Pons (tissue), 1 donor: ENCODE measurements at regions not wholly inside any gene's neighbourhood (a gene's known extent, or its start where the extent isn't known, plus 50 kb on each side); places are given as distances from the start of the nearest gene placed in this dataset.
"Not testable (repeated sequence)": the region's sequence is repeated elsewhere in the genome, so short reads cannot be mapped to it uniquely, and the experiment has no call there.

Experiments
- DNase-seq: peaks from one replicate; pipeline ENCODE4 v3.0.0-alpha.2; 2016; ENCODE audit warnings: low spot score

DNA sequence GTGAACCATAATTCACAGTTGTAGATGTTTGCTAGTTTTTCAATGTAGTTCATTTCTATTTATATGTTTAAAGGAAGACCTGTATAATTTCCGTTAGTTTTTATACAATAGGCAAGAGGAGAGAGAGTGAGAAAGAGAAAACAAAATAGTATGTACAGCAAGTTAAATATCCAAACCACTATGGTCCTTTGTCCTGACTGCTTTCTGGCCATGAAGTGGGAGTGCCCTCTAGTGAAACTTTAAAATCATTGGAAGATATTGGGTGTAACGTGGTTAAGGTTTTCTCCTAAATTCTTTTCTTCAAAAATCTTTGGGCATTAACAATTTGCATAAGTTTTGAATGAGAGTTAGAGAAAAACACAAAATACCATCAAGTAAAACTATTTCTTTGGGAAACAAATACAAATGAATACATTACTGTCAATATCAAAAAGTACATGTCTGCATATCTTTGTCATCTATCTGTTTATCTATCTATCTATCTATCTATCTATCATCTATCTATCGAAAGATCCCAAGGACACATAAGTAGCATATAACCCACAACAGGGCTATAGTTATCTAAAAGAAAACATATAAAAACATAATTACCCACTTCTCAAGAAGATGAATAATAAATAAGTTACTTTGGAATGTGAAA is 534.6 kb upstream of the ATP11B start:
- peak; percentile 93 for DNase-seq

DNA sequence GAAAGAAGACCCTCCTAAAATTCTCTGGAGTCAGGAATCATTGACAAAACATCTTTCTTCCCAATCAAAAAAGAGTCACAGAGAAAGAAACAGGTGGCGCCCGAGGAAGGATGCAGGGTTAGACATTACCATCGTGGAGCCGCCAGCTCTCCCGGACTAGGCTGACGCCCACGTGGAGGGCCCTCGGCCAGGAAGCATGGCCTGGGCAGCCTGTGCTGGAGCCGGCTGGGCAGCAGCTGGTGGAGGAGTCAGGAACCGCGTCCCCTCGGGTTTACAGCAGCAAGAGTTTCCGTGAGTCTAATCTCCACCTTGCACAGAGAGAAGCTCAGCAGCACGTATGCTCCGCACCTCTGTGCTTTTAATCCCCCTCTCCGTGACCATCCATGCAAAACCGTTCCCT is 533.7 kb upstream of the ATP11B start:
- DNase-seq = no peak

DNA sequence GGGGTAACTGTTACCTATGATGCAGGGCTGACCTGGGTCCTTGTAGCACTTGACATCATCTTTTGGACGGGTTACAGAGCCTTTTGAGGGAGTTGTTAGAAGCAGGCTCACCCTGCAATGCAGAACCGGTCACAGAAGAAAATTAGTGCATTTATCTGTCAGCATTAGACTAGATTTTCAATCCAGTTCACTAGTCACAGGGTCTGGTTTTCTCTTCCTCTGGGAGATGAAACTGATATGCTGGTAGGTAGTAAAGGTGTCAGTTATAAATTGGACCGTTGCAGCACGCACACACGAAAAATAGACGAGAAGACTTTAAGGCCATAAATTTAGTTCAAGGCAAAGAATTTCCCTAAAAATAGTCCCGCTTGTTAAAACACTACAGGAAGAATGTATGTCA is 532.3 kb upstream of the ATP11B start:
- DNase-seq = no peak

DNA sequence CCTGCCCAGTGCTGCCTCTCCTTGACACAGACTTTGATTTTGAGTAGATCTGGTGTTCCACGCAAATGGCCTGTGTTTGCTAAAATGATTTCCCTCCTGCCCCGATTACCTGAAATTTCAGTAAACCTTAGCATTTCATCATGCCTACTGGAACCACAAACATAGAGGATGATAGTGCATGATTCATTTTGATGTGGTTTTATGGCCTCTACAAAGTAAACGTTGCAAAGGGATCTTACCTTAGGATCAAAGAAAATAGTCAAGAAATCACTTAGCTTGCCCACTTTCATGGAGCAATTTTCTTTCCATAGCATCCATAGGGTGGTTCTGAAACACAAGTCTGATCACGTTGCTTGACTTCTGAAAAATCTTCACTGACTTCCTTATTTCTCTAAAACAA is 524.6 kb upstream of the ATP11B start:
- DNase-seq = no peak

DNA sequence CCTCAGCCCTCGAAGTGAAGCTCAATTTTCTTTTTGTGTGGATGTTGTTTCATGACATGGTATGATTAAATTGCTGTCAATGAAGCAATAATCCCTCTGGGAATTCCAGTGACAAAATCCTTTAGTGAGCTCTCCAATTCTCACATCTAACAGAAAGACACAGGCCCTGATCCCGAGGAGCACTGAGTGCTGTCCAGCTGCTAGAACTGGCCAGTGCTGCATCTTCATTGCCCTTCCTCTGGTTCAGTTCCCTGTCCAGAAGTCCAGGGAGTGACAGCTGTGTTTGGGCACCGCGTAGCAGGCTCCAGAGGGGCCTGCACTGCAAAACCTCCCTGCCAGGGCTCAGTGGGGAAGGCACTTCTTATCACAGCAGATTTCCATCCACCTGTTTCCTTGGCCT is 516.8 kb upstream of the ATP11B start:
- DNase-seq = no peak

DNA sequence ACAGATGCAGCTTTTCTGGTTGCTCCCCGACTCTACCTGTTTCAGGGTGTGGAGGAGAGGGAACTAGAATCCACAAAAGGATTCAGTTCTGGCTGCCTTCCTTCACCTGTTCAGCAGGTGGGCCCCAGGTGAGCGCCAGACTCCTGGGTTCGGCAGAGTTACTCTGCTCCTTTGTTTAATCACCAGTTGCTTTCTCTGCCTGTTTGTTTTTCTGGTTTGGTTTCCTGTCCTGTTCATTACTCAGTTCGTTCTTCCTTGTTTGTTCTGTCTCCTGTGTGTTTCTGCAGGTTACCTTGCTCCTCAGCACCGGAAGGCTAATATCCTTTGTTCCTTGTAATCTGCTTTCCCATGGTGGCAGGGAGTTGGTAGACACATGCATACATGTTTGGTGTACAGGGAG is 508.5 kb upstream of the ATP11B start:
- DNase-seq = no peak

DNA sequence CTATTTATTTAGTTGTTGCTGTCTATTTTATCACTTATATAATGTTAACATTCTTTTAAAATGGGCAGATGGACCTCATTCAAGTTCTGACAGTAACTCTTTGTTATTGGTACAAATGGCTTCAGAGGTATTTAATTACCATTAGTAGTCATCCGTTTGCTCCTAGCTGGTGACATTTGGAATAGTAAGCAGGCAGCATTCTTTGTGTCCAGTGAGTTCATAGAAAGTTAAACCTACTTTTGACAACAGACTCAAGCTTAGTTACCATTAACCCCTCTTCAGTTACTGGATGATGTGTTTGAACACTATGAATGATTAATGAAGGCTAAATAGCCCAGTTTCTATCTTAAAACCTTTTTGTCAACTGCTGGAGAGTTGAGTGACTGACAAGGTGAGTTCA is 500.7 kb upstream of the ATP11B start:
- peak; percentile 29 for DNase-seq

DNA sequence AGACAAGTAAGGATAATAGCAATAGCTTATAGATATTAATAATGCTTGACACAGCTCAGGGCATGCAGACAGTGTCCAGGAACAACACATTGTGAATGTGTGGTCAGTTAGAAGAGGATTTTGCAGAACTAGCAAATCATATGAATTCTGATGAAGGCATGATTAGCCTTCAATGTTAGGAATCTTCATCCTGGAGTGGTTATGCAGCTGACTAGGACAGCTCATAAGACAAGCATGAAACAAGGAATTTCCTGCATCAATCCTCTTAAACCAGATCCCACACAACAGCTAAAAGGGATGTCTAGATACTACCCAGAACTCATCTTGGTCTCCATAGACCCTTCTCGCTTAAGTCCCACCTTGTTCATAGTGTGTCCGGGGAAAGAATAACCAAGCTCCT is 499.0 kb upstream of the ATP11B start:
- DNase-seq = no peak

DNA sequence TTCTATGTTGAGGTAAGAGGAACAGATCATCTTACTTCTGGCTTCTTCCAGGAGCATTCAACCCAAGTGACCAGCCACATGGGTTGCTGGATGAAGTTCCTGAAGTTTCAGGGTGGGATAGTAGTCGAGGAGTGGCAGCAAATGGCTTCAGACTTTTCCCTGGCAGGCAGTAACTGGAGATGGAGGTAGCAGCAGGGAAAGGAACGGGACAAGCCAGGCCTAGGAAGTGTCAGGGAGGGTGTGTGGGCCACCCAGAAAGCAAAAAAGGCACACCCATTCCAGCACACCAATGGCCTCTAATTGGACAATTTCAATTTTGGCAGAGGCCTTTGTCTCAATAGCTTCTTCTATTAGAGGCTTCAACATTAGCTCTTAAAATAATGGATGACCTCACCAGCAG is 498.6 kb upstream of the ATP11B start:
- DNase-seq = no peak

DNA sequence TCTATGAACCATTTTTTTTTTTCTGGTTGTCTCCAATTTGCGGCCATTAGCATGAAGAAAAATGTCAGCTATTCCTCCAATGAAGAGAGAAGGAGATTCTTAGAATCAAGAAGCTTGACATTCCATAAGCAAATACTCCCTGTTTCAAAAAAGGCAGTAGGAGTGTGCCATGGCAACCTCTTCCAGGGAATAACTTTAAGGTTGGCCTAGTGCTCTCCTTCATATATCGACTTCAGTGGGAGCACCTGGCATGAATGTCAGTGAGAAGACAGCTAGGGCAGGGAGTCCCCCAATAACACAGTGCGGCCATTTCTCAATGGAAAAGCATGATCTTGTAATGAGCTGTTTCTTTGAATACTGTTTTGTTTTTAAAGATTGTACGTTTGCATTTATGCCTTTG is 493.0 kb upstream of the ATP11B start:
- DNase-seq = no peak

DNA sequence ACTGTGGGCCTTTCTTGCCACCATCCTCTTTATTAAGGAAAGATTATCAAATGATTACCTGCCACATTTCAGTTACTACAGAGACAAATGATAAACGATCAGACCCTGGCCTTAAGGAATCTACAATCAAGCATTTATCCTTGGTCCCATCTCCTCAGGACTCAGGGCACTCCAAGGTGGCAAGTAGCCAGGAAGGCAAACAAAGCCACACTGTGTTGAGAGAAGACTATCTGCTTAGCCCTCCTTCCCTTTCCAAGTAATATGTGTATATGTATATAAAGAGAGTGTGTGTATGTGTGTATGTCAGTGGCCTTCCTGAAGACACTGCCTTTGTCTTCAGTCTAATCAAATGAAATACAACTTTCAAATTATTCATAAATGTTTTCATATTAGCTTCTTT is 490.1 kb upstream of the ATP11B start:
- peak; percentile 92 for DNase-seq

DNA sequence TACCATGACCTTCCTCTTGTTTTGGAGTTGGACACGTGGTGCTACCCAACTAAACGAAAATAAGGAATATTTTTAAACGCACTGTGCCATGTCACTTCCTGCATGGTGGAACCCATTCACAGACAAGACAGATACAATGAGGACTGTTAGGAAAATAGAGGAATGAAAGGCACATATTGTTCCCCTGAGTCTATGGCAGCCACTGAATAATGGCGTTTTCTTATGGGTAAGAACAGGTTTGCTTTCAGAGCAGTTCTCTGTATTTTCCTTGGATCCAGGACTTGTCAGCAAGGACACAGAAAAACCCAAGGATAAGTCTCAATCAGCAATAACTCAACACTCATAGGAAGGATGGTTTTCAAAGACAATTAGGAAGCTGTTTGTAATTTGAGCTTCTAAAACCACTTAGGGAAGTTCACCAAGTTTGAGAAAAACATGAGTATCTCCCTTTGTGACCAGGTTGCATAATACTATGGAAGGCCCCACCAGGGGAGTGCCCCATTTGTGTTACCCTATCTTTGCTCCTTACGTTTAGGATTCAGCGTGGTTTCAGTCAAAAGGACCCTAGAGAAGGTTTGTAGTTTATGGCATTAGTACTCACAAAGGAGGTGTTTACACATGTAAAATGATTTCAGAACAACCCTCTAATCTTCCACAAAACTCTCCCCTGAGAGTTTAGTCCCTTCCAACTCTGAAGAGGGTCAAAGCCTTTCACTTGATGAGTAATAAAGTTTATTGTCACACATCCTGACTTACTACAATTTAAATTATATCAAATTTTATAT is 487.2 kb upstream of the ATP11B start:
- peak; percentile 86 for DNase-seq

DNA sequence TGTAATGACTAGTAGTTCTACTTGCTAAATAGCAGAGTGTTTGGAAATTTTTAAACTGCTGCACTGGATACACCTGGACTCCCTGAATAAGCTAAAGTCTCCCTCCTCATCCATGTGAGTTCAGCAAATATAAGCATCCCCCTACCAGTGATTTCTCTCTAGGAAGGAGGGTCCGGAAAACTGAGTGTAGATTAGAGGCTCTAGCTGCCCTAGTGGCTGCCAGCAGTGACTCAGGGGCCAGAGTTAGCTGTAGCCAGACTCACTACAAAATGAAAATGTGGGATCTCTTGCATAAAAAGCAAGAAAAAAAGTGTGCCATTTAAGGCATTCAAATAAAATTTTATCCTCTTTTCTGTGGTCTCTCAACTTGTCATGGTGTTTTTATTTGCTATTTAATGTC is 485.0 kb upstream of the ATP11B start:
- DNase-seq = peak; percentile 19

DNA sequence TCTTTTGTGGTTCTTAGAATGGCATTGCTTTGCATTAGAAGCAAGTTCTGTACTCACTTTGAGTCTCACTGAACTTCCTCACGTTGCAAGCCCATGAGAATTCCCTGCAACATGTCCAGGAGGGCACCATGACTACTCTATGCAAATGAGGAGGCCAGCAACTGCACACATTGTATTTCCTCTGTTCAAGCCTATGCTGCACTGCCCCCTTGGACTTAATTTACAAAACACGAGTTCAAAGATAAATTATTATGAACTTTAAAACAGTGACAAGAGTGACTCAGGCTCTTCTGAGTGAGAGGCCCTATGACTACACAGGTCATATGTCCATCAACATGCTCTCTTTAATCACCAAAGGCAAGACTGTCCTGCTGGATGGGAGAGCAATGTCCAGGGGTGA is 484.2 kb upstream of the ATP11B start:
- peak; percentile 45 for DNase-seq

DNA sequence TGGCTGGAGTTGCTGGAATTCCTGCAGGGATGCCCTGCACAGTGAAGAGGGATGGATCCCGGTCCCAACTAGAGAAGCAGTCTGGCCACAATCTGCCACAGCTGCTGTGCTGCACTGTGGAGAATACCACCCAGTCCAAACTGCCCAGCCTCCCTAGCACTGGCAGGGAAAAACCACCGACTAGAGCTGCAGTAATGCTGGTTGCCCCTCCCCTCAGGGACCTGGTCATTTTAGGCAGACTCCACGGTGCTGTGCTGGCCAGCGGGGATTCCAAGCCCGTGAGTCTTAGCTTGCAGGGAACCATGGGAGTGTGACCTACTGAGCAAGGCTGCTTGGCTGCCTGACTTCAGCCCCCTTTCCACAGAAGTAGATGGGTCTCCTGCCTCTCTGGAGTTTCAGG is 478.0 kb upstream of the ATP11B start:
- no peak for DNase-seq

DNA sequence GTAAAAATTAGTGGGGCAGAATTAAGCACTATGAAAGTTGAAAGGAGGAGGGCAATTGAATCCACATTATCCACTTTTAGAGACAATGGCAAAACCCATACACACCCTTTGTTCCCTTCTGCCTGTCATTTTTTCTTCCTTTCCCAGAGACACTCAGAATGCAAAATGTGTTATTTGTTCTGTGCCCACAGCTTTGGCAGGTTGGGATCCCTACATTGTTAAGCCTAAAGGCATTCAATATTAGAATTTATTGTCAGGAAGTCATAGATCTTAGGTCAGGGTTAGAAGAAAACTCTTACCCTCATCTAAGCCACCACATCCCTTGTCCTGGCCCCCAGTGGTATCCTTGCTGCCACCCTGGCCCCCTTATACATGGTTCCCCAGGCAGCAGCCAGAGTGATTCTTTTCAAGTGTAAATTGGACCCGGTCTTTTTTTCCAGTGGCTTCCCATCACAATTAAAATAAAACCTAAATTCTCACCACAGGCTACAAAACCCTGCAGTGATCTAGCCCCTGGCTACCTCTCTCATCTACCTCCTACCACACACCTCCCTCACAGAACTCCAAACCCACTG is 470.1 kb upstream of the ATP11B start:
- no peak for DNase-seq

DNA sequence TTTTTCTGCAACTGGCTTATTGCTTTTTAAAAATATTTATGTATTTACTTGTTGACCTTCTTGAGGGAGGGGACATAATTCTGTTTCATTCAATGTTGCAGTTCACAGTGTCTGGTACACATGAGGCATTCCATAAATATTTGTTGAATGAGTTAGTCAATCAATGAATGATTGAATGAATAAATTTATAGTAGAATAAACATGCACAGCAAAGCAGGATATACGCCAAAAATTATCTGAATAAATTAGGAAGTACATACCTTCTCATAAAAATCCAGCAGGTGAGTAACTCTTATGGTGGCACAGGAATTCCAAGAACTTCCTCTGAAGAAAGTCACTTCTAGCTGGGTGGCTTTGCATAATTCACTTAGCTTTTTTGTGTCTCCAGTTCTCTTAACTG is 469.4 kb upstream of the ATP11B start:
- DNase-seq = no peak

DNA sequence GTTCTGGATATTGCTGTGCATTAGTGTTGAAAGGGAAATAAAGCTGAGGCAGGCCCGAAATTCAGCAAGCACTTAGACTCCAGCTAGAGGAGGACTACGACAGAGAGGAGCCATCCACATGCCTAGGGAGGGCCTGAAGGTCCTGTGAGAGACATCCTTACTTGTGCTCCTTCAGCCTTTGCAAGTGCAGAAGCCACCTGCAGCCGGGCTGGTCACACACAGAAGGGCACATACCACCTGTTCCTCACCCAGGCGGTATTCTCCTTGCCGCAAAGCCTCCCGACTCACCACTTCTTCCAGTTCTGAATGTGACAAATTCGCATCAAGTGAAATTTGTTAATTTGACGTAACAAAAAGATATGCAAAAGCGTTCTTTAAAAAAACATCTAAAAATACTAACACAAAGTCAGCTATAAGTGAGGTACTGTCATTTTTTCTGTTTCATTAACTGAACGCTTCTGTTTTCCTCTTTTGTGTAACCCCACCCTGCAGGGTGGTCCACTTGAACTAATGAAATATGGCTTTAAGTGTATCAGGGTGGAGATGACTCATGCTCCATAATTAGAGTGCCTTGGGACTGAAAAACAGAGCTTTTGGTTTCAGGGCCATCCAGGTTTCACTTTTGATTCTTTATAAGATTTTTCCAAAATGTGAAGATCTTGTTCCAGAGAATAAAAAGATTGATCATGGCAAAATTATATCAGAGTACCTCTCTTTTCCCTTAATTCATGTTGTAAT is 467.9 kb upstream of the ATP11B start:
- DNase-seq = no peak

DNA sequence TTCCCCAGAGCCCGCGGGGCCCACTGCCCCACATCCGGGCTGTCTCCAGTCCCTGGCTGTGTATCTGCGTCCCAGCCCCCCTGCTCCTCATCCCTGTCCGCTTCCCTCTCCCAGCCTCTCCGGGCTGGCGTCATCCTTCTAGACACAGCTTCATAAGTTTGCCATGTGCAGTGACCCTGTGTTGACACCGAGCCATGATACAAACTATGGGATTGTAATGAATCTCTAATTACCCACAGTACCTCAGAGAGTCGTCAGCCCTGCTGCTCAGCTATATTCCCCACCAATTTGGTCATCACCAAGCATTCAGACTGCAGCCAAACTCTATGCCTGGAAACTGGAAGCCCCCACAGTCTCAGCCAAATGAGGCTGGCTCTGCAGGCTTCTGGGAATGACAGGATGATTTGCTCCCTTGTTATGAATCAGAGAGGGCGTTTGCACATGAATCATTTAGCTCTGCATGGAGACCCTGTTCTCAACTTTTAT is 466.1 kb upstream of the ATP11B start:
- DNase-seq = no peak

DNA sequence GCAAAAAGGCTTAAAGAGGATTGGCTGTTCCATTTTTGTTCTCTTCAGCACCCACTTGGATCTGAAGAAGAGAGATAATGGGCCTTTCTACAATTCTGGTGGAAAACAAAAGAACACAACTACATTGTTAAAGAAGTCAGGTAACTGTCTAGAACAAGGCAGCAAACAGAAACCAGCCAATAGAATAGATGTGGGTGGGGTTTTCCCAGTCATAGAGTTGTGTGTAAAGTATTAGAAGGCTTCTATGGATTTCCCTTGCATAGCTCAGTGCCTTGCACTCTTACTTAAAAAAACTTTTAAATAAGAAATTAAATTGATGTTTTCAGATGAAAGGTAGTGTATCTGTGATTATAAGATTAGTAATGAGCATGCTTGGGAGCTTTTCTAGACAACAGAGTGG is 462.7 kb upstream of the ATP11B start:
- no peak for DNase-seq

DNA sequence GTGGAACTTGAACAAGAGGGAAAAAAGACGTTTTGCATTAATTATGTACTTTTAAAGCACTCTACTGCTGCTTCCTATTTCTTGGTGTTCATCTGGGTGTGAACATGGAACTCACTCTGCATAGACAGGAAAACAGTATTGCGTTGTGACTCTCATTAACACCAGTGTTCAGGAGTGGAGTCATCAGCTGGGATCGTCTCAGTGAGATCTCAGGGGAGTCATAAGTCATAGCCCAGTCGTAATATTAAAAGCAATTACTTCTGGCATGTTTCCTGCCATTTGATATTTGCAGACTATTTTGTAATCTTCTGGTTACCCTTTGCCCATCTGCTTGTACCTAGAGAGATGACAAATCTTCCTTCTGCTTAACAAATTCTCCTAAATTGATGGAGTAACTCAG is 462.0 kb upstream of the ATP11B start:
- DNase-seq = no peak

DNA sequence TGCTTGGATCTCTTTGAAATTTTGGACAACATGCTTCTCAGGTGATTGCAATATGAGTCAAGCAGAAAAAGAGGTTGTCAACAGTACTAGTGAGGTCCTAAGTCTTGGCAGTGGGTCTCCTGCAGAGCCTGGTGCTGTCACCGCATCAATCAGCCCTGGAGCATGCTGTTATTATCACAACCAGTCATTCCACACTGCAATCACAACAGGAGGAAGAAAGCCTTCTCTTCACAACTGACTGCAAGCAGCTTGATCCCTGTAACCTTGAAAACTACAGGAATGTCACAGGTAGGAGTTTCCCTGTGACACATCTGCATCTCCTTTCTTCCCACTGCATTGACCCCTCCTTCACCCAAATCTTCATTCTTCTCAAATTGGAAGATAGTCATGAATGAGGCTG is 451.1 kb upstream of the ATP11B start:
- no peak for DNase-seq

DNA sequence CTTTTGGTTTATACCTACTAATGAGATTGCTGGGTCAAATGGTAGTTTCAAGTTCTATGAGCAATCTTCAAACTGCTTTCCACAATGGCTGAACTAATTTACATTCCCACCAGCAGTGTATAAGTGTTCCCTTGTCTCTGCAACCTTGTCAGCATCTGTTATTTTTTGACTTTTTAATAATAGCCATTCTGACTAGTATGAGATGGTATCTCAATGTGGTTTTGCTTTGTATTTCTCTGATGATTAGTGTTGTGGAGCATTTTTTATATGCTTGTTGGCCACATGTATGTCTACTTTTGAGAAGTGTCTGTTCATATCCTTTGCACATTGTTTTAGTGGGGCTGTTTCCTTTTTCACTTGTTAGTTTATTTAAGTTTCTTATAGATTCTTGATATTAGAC is 449.3 kb upstream of the ATP11B start:
- not testable (repeated sequence) for DNase-seq
